ENCODE measurements at regions not wholly inside any gene's neighbourhood (a gene's known extent, or its start where the extent isn't known, plus 50 kb on each side); places are given as distances from the start of the nearest gene placed in this dataset.
"Not testable (repeated sequence)": the region's sequence is repeated elsewhere in the genome, so short reads cannot be mapped to it uniquely, and the experiment has no call there.

- no peak for DNase-seq
Measured at GRCh38 chr6:168803874-168804273, 362.9 kb downstream of the SMOC2 start.

GRCh38 chr6:168799067-168799466, 358.1 kb downstream of the SMOC2 start:
- no peak for DNase-seq

GRCh38 chr6:168796106-168796505, 355.1 kb downstream of the SMOC2 start:
- no peak for DNase-seq

- DNase-seq: not testable (repeated sequence)
Measured at GRCh38 chr6:168795611-168796010, 354.6 kb downstream of the SMOC2 start.

DNA sequence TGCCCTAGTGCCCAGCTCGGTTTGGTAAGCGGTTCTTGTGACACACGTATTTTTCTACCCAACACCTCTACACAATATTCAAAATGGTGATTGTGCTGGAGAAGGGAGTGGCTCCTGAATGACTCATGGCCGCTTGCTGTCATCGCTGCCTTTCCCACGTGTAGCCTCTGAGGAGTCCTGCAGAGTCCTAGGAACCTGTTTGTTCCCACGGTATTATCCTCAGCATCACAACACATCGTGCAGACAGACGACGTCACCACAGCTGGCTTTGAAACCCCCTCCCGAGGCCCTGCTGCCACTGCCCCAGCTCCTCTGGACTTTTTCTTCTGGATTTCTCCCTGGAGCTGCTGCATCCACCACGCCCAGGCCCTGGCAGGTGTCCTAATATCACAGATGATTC, 353.5 kb downstream of the SMOC2 start:
- no peak for DNase-seq

DNA sequence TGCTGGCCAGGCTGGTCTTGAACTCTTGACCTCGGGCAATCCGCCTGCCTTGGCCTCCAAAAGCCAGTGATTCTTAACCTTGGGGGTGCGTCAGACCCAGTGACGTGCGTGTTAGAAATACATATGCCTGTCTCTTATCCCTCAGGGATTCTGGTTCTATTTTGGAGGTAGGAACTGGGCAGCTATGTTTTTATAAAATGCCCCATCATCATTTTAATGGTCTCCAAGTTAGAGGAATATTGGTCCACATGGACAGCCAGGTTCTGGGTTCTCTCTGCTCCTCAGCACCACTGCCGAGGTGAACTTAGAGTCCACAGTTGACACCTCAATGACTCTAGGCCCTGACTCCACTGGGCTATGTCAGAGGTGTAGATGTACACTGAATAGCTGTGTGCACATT, 352.7 kb downstream of the SMOC2 start:
- no peak for DNase-seq

GRCh38 chr6:168791917-168792316, 350.9 kb downstream of the SMOC2 start:
- no peak for DNase-seq

- DNase-seq: no peak
Measured at GRCh38 chr6:168789699-168790098, 348.7 kb downstream of the SMOC2 start.

DNA sequence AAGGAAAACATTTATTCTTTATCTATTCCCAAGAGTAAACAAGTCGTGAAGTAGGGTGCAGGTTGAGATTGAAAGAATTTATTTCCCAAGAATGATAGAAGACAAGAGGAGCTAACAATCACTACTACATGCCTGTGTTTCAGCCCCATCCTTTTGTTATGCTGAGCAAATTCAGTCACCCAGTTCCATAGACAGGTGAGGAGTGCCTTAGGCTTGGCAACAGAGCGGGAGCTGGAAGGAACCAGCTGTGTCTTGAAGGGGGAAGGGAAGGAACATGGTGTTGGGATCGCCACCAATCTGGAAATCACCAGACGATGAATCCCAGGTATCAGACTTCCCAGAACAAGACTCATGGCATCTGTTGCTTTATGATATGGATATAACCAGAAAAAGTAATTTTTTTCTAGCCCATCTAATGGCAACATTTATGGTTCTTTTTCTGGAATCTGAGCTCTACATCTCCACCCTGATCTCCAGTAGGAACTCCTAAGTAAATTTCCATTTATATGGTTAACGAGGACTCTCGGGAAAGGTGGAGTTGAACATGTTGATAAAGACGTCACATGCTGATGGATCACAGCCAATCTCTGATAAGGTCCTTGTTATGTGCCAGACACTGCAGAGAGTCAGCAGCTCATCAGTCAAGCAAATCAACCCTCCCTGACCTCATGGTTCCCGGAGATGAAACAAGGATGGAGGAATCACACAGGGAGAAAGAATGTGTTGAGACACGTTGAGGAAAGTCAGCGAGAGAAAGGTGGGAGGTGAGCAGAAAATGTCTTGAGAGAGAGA, 344.9 kb downstream of the SMOC2 start:
- DNase-seq: no peak

DNA sequence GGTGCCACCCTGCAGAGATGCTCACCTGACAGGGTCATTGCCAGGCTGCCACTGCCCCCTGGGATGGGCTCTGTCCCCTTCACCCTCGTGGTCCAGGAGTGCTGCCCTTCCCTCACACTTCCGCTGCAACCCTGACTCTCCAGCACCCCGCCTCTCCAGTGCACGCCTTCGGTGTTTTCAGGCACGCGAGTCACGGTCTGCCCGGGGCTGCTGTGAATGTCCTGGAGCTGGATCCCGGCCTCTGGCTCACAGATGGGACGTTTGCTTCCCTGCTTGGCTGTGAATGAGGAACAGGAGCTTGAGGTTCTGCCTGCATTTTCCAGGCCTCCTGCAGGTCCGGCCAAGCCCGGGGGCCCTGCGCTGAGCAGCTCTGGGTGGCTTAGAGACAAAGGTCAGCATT, 343.4 kb downstream of the SMOC2 start:
- no peak for DNase-seq

GRCh38 chr6:168783720-168784119, 342.7 kb downstream of the SMOC2 start:
- DNase-seq: no peak

DNA sequence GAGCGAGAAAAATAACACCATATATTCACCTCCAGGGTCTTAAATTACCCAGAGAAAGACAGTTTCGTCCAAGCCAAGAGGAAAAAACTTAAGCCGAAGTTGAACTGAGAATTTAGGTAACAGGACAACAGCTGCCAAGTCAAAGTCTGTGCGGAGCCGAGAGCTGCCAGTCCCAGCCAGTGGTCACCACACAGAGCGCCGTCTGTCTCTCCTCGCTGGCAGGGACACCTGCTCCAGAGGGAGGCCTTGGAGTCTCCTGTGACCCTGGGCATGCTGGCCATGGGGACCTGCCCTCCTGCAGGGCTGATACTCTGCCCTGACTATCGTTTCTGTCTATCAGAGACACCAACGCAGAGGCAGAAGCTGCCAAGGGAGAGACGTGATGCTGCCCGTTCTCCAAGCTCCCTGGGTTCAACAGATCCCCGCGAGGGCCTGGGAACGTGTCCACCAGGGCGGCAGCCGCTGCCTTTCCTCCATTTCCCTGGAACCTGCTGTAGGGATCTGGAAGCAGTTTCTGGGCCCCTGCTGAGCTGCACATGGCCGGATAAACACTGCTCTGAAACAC, 341.3 kb downstream of the SMOC2 start:
- DNase-seq: no peak

- no peak for DNase-seq
Measured at GRCh38 chr6:168778201-168778600, 337.2 kb downstream of the SMOC2 start.

DNA sequence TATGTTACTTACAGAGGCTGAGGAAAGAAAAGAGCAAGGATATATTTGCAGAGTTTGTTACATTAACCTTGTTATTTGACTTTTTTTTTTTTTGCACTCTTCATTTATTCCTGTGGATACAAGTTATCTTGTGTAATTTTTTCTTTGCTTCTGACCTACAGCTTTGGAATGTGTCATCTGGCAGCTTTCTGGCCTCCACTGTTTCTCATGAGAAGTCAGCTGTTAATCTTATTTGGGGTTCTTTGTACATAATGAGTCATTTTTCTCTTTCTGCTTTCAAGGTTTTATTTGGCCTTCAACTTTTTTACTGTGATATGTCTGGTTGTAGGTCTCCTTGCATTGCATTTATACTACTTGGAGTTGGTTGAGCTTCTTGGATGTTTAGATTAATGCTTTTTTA, 333.4 kb downstream of the SMOC2 start:
- no peak for DNase-seq

GRCh38 chr6:168773788-168774187, 332.8 kb downstream of the SMOC2 start:
- DNase-seq: no peak

GRCh38 chr6:168765752-168766151, 324.8 kb downstream of the SMOC2 start:
- DNase-seq: no peak

GRCh38 chr6:168756009-168756634, 315.1 kb downstream of the SMOC2 start:
- no peak for DNase-seq

DNA sequence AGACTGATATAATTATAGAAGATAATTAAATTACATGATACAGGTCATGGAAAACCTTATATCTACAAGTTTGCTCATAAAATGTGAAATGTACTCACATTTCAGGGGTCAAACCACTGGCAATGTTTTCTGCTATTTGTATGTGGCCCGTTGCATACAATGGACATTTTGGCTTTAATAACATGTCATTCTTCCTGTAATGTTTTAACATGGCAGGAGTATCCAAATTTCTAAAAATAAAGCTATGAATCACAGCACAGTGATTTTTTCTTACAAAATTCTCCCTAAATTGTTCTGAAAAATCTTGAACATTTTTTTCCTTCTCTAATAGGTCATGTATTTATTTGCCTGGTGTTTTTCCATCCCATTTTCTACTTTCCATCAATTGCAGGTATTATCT, 305.7 kb downstream of the SMOC2 start:
- no peak for DNase-seq

DNA sequence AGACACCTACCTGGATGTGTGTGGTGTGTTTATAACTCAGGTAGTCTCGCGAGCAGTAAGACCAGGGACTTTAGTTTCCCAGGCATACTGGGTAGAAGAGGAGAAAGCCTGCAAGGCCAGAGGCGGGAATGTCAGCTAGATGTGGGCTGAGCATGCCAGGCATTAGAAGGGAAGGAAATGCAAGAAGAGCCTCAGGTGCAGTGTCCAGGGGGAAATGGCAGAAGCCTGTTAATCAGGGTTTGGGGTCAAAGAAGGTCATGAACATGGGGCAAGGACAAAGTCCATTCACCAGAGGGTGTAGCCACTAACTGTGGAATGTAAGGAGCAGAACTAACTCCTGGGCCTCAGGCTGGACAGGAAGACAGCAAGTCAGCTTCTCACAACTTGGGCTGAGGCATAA, 305.0 kb downstream of the SMOC2 start:
- DNase-seq: no peak

GRCh38 chr6:168744861-168745260, 303.9 kb downstream of the SMOC2 start:
- no peak for DNase-seq

DNA sequence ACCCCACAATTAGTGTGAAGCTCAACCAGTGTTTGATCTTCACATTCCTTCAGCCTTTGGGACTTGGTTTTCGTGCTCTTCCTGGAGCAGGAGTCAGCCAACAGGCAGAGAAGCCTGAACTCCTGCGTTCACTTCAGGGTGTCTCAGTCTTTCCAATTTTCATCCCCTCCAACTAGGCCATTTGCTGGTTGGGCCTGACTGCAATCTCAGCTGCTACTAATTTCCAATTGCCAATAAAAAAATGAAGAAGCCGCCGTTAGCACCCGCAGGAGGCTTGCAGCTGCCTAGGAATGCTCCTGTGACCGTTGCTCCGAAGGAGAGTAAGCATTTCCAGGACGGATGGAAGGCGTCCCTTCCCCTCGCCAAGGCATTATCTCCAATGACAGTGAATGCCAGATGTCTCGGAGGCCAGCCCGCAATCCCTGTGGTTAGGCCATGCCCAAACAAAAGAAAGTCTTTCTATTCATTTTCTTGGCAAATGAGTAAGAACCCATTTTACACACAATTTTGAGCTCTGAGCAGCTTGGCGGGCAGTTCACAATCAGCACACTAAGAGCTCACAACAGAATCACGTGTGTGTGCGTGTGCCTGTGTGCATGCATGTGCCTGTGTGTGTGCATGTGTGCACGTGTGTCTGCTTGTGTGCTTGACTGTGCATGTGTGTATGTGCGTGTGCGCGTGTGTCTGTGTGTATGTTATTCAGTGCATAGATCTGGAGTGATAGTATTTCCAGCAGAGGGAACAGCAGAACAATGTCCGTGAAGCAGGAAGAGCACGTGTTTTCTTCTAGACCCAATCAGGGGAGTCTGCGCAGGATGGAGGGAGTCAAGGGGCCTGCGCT, 301.2 kb downstream of the SMOC2 start:
- DNase-seq: no peak

DNA sequence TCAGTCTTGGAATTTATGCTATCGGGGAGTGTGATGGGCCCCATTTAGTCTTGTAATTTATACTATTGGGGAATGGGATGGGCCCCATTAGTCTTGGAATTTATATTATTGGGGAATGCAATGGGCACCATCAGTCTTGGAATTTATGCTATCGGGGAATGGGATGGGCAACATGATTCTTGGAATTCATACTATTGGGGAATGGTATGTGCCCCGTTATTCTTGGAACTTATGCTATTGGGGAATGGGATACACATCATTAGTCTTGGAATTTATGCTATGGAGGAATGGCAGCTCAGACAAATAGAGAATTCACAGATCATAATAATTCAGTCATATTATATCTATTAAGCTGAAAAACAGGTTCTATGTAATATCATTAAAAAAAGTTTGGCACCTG, 300.3 kb downstream of the SMOC2 start:
- DNase-seq: no peak

GRCh38 chr6:168739381-168739780, 298.4 kb downstream of the SMOC2 start:
- no peak for DNase-seq

GRCh38 chr6:168737481-168737880, 296.5 kb downstream of the SMOC2 start:
- no peak for DNase-seq

All from NCI-H774 (cell line).